ENCODE measurements at regions not wholly inside any gene's neighbourhood (a gene's known extent, or its start where the extent isn't known, plus 50 kb on each side); places are given as distances from the start of the nearest gene placed in this dataset.
"Not testable (repeated sequence)": the region's sequence is repeated elsewhere in the genome, so short reads cannot be mapped to it uniquely, and the experiment has no call there.

DNA sequence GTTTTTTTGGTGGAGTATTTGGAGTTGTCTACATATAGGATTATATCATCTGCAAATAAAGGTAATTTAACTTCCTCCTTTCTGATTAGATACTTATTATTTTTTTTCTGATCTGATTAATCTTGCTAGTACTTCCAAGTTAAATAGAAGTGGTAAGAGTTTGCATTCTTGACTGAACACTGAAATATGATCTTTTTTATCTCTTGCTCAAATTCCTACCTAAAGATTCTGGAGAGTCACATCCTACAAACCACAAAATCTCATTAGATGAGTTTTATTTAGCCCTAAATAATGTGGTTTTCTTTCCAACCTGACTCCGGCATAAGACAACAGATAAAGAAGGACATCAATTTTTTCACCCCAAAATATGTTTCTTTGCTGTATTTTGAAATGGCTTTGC, 977.9 kb upstream of the GBE1 start:
- DNase-seq, result no peak

DNA sequence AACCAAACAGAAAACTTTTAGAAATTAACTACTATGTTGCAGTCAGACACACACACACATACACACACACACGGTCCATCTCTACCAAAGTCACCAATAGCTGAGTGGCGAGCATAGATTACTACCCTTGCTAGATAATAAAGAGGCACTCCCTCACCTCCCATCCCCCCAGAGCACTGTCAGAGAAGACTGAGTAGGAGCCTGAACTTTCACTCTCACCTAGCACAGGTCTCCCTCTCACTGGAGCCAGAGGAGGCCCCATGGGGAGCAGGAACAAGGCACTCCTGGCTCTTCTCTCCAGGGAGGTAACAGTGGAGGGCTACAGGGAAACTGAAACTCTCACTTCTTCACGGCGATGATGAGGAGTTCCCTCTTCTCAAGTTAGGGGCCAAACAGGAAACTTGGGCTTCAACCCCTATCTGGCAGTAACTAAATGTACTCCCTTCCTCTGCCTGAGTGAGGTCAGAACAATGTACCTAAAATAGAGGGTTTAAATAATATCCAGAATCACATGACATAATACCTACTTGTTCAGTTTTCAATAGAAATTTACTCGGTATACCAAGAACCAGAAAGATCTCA, 975.3 kb upstream of the GBE1 start:
- no peak for DNase-seq

DNA sequence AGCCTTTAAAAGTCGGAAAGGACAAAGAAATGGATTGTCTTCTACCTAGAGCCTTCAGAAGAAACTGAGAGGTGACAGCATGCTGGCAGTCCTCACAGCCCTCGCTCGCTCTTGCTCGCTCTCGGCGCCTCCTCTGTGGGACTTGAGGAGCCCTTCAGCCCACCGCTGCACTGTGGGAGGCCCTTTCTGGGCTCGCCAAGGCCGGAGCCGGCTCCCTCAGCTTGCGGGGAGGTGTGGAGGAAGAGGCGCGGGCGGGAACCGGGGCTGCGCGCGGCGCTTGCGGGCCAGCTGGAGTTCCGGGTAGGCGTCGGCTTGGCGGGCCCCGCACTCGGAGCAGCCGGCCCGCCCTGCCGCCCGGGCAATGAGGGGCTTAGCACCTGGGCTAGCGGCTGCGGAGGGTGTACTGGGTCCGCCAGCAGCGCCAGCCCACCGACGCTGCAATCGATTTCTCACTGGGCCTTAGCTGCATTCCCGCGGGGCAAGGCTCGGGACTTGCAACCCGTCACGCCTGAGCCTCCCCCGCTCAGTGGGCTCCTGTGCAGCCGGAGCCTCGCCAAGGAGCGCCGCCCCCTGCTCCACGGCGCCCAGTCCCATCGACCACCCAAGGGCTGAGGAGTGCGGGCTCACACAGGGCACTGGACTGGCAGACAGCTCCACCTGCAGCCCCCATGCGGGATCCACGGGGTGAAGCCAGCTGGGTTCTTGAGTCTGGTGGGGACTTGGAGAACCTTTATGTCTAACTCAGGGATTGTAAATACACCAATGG, 953.8 kb upstream of the GBE1 start:
- DNase-seq, result no peak

DNA sequence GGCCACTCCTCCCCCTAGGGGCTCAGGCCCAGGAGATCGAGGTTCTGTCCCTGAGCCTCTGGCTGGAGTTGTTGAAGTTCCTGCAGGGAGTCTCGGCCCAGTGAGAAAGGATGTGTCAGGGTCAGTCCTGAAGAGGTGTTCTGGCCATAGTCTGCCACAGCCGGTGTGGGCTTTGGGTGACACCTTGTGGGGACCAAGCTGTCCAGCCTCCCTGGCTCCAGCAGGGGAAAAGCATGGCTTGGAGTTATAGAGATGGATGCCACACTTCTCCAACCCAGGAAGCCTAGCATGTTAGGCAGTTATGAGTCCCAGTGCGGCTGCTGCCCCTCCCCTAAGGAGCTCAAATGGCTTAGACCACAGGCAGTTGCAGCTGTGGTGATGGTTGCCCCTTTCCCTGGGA, 945.6 kb upstream of the GBE1 start:
- DNase-seq, result no peak

DNA sequence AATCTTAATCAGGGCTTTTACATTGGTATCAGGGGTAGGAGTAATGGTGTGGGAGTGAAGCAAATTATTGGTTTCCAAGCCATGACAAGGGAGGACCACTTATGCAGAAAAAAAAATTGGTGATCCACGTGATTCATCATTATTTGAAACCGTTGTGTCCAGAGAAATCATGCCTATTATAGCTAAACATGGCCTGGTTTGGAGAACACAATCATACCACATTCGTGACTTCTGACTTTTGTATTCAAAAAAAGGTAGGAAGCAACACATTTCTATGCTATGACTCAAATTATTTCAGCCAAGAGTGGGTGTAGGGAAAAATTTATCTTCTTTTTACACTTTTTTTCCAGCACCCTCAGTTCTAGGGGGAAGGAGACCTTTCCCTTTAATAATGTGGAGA, 924.3 kb upstream of the GBE1 start:
- DNase-seq, result no peak

DNA sequence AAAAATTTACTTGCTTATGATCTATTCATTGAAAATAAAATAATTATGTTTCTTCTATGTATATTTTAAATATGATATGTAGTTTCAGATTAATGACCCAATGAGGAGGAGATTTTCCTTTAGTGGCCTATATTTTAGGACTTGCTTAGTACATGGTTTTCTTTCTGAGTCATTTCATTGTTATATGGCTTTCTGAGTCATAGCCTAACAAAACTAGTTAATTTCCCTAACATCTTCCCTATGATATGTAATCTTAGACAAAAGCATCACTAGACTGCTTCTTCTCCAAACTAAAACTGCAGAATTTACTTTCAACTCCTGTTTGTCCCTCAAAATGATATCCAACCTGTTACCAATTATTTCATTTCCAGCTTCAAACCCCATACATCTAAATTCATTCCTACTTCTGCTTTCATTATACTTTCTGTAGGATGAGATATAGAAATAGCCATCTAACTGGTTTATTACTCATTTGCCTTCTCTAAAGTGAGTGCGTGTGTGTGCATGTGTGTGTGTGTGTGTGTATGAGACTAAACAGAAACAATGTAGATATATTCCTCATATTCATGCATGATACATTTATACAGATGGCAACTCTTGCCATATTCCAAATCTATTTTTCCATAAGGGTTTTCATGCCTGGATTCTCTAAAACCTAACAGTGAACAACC, 915.0 kb upstream of the GBE1 start:
- no peak for DNase-seq

DNA sequence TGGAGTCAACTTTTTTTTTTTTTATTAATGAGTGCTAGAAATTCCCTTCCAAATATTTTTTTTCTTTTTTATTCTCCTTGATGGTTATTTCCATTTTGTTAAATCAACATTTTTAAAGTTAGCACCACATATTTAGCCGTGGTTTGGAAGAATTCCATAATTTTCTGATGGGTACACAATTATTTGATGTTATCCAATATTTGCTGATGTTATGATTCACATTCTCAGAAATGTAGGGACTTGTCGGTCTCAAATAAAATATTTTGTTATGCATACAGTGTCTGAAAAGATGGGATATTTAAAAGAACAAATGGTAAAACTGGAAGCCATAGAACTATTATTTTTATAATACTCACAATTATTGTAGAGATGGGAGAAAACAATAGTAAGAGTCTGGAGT, 911.5 kb upstream of the GBE1 start:
- DNase-seq, result no peak

DNA sequence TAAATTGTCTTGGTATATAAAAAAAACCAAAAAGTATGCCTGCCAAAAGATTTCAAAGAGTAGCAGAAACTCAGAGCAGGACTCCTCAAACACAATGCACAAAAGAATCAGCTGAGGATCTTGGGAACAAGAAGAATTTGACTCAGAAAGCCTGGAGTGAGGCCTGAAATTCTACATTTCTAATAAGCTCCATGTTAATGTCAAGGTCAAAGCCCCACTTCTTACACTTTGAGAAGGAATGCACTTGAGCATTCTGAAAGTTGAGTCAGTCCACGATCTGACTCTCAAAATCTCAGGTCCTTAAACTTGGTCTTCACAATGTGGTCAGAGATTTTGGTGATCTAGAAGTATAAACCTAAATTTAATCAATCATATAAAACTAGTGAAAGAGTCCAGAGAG, 910.0 kb upstream of the GBE1 start:
- DNase-seq, result no peak

DNA sequence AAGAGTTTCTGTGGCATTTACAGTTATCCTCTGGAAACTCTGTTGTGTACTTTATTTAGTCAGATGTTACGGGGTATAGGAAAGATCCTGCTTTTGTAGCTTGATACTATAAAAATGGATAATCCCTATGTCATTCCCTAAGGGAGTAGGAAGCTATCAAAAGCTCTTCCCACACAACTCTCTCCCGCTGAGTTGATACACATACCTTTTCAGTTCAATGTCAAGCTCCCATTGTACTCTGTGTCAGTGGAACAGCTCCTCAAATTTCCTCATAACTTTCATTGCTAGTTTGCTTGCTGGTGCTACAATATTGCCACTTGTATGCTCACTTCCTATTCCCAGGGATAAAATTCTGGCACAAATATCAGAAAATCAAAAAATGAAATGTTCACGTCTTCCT, 893.3 kb upstream of the GBE1 start:
- DNase-seq, result no peak

DNA sequence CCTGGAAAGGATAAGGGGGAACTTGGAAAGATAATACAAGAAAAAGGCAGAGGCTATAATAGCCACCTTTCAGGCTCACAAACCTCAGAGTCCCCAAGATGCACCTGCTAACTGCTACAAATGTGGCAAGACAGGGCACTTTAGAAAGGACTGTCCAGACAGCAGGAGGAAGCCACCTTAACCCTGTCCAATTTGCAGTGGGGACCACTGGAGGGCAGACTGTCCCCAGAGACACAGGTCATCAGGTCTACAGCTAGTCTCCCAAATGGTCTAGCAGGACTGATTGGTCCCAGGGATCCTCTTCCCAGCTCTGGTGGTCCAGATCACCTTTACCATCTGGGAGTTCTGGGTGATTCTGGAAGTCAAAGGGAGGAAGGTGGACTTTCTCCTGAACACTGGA, 882.5 kb upstream of the GBE1 start:
- no peak for DNase-seq

DNA sequence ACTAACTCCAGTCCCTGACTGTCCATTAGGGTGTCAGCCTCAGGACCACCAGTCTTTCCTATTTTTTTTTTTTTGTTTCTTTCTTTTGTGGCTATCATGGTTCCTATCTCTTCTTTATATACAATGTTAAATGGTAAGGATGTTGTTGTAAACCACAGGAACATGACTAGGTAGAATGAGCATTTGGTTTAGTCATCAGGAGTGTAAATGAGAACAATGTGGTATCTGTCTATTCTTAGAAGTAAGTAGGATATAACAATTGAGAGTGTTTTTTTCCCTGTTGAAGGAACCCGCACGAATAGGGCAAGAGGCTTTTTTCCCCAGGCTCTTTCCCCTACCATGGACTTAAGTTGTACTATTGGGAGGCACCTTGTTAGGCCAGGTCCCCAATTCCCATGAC, 880.3 kb upstream of the GBE1 start:
- DNase-seq, result no peak

DNA sequence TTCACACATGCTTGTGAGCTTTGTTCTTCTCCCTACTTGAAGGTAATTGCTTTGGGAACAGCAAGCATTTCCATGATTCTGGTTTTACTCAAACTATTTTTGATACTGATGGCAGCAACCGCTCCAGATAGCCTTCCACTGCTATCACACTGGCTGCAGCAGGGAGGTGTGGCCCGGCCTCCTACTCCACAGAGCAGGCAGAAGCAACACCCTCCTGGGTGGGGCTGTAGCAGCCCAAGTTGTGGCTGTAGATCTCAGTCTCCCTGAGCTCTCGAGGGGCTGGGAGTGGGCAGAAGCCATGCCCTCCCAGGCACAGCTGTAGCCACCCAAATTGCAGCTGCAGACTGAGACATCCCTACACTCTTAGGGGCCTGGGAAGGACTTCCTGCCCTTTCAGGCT, 878.8 kb upstream of the GBE1 start:
- no peak for DNase-seq

DNA sequence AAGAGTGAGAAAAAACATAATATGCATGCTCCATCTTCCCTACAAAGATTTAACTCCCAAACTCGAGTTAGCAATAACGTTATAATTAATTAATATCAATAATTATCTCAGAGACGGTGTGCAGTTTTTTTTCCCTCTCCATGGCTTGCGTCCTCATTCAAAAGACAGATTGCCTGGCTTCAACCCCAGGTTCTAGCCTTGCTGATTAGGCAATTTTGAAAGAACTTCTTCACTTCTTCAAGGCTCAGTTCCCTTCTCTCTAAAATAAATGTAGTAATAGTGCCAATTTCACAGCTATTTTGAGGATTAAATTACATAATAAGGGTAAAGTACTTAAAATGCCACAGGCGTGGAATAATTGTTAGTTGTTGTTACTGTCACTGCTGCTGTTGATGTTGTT, 876.1 kb upstream of the GBE1 start:
- no peak for DNase-seq

DNA sequence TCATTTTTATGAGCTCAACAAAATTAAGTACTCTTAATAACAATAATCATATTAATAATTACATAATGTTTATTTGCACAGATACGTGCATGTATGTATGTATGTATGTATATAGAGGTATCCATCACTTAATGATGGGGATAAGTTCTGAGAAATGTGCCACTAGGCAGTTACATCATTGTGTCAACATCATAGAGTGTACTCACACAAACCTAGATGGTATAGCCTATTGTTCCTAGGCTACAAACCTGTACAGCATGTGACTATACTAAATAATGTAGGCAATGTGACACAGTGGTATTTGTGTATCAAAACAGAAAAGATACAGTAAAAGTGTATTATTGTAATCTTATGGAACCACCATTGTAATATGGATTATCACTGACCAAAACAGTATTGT, 874.7 kb upstream of the GBE1 start:
- no peak for DNase-seq

DNA sequence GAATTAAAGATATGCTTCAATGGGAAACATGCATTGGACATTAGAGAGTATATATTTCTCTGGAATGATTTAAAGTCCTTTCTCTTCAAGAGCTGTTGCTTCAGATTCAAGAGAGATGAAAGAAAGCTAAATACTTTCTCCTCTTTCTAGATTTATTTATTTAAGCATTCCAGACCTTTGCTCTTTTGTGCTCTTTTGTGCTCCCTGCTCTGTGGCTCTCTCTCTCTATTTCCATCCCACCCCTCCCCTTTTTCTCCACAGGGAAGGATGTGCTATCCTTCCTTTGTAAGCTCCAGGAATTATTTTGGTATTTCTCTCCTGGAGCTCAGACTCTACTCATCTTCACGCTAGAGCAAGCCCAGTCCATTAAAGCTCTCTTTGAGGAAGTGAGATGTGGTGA, 871.9 kb upstream of the GBE1 start:
- no peak for DNase-seq

DNA sequence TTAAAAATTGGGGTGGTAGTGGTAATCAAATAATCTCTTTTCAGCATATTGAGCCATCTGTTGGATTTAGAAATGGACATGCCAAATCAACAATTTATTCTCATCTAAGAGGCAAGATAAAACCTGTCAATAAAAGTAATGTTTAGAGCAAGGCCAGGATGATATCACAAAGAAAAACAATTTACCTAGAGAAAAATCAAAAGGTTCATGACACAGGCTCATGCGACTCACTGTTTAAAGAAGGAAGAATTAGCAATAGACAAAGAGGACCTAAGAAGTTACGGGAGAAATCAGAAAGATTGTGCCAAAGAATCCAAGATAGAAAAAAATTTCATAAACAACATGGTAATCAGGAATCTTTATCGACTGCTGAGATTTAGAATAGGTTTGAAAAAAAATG, 868.5 kb upstream of the GBE1 start:
- no peak for DNase-seq

DNA sequence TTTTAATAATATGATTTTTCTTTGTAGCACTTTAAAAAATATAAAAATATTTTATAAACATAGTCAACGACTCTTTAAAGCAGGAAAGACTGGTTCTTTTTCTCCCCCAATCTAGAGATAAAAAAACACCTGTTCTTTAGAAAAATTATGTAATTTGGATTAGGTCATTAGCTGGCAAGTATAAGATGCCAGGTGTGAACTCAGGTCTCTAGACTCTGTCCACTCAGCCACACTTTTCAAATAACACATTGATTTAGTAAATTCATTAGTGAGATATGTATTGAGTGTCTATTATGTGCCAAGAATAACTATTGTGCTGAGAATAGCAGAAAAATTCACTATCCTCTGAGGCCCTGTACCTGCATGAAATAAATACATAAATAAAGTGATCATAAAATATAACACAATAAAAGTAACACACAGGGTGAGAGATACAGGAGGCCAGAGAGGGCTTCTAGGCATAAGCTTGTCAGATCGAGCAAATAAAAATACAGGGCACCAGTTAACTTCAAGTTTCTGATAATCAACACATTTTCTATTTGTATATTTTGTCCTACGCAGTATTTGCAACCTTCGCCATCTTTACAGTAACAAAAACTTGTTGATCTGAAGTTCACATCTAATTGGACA, 867.1 kb upstream of the GBE1 start:
- no peak for DNase-seq

DNA sequence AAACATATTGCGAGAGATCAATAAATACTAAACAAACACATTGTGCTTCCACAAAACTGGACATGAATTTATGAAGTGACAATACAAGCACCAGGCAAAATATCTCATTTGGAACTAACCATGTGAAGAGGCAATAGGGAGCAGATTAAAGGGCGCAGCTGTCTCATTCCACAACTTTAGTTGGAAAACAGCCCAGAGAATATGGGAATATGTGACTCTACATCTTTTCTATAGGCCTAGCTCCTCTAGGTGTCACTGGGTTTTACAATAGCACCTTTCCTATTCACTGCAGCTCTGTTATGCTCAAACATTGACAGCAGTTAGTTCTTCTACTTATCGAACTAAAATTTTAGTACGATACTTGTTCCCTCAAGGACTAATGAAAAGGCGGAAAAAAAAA, 866.3 kb upstream of the GBE1 start:
- no peak for DNase-seq

DNA sequence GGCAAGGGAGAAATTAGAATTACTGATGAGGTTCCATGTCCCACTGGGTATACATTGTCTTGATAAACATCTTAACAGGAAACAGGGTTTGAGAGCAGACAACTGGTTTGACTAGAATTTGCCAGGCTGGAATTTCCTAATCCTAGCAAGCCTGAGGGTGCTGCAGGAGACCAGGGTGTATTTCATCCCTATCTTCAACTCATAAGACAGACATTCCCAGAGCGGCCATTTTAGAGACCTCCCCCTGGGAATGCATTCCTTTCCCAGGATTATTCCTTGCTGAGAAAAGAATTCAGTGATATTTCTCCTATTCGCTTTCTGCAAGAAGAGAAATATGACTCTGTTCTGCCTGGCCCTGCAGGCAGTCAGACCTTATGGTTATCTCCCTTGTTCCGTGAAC, 859.3 kb upstream of the GBE1 start:
- DNase-seq, result not testable (repeated sequence)

DNA sequence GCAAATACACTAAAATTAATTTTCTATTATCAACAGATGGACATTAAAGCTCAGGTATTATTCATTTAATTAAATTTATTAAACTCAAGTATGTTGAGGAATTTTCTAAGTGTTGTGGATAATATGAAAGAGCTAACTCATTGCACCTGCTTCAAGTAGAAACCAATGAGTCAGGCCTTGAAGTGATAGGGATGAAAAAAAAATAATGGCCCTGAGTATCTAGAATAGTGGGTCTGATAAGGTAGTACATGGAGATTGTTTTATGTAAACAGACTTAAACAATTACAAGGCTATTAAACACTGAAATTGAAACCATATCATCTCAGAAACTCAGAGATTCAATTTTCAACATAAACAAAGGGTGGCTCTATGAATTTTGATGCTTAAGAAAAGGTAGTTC, 857.1 kb upstream of the GBE1 start:
- DNase-seq, result no peak

DNA sequence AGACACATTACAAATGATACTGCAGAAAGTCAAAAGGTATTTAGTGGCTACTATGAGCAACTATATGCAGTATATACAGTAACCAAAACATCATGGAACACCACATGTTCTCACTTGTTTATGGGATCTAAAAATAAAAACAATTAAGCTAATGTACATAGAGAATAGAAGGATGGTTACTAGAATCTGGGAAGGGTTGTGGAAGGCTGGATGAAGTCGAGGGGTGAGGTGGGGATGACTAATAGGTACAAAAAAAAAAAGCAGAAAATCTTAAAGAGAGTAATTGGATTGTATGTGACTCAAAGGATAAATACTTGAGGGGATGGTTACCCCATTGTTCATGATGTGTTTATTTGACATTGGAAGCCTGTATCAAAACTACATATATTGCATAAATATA, 848.8 kb upstream of the GBE1 start:
- DNase-seq, result no peak

DNA sequence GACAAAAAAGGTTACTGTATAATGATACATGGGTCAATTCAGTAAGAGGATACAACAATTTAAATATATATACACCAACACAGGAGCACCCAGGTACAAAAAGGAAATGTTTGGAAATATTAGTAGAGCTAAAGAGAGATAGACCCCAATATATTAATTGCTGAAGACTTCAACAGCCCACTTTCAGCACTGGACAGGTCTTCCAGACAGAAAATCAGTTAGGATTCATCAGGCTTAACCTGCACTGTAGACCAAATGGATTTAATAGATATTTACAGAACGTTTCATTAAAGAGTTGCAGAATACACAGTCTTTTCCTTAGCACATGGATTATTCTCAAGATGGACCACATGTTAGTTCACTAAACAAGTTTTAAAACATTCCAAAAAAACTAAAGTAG, 845.9 kb upstream of the GBE1 start:
- DNase-seq, result no peak

DNA sequence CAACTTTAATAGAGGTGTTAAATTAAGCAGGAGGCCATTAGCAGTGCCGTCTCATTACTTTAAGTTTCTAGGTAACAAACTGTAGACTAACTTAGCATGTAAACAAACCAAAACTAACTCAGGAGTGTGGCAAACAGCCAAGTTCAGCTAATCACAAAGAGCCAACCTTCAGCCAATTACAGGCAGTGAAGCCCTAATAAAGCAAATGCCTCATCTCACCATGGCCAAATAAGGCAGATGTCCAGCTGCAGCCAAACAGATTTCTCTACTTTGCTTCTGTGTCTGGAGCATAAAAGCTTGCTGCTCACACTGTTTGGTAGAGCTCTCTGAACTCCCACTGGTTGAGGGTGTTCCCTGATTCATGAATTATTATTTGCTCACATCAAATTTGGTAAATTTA, 835.4 kb upstream of the GBE1 start:
- no peak for DNase-seq

DNA sequence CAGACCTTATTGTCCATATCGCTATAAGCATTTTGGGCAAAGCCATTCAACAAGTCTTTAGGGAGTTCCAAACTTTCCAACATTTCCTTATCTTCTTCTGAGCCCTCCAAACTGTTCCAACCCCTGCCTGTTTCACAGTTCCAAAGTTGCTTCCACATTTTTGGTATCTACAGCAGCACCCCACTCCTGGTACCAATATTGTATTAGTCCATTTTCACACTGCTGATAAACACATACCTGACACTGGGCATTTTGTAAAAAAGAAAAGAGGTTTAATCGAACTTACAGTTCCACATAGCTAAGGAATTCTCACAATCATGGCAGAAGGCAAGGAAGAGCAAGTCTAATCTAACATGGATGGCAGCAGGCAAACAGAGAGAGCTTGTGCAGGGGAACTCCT, 834.1 kb upstream of the GBE1 start:
- no peak for DNase-seq

All from NCI-H1417 treated with DMSO at 0.1 percent for 48 hours (cell line).